EH (cell line): ENCODE measurements at regions not wholly inside any gene's neighbourhood (a gene's known extent, or its start where the extent isn't known, plus 50 kb on each side); places are given as distances from the start of the nearest gene placed in this dataset.
A peak's percentile ranks its signal among the peaks of the same experiment; 100 is the strongest.

ENCODE experiments used
- DNase-seq: peaks from one replicate; pipeline ENCODE4 v3.0.0-alpha.2; 2015; ENCODE audit warnings: low read depth

- no peak for DNase-seq
These were observed 320.9 kb upstream of the PRDM1 start for GRCh38 chr6:105765239-105765638.

- no peak for DNase-seq
These were observed 321.8 kb upstream of the PRDM1 start for GRCh38 chr6:105764315-105764714.

- DNase-seq, result no peak
These were observed 322.3 kb upstream of the PRDM1 start for GRCh38 chr6:105763866-105764265.

- DNase-seq, result no peak
These were observed 325.4 kb upstream of the PRDM1 start for GRCh38 chr6:105760746-105761145.

GRCh38 chr6:105759946-105760345 lies 326.2 kb upstream of the PRDM1 start:
- peak; percentile 85 for DNase-seq

GRCh38 chr6:105759015-105759414 lies 327.1 kb upstream of the PRDM1 start:
- no peak for DNase-seq

GRCh38 chr6:105757512-105758200 lies 328.5 kb upstream of the PRDM1 start:
- DNase-seq, result no peak

- no peak for DNase-seq
These were observed 330.3 kb upstream of the PRDM1 start for GRCh38 chr6:105755885-105756284.

- peak; percentile 79 for DNase-seq
These were observed 332.4 kb upstream of the PRDM1 start for GRCh38 chr6:105753620-105754211.

- DNase-seq, result no peak
These were observed 332.9 kb upstream of the PRDM1 start for GRCh38 chr6:105753207-105753606.

- DNase-seq, result no peak
These were observed 336.0 kb upstream of the PRDM1 start for GRCh38 chr6:105750089-105750488.

- peak; percentile 34 for DNase-seq
These were observed 337.4 kb upstream of the PRDM1 start for GRCh38 chr6:105748737-105749161.

GRCh38 chr6:105747823-105748405 lies 338.2 kb upstream of the PRDM1 start:
- DNase-seq, result no peak

- DNase-seq, result no peak
These were observed 339.6 kb upstream of the PRDM1 start for GRCh38 chr6:105746509-105746908.

GRCh38 chr6:105746130-105746505 lies 340.0 kb upstream of the PRDM1 start:
- no peak for DNase-seq

GRCh38 chr6:105745464-105746129 lies 340.5 kb upstream of the PRDM1 start:
- DNase-seq, result no peak

GRCh38 chr6:105744815-105745214 lies 341.3 kb upstream of the PRDM1 start:
- no peak for DNase-seq

- peak; percentile 62 for DNase-seq
These were observed 338.2 kb upstream of the PREP start for GRCh38 chr6:105740946-105741645.

GRCh38 chr6:105739764-105740163 lies 336.9 kb upstream of the PREP start:
- no peak for DNase-seq

- DNase-seq, result peak; percentile 55
These were observed 330.8 kb upstream of the PREP start for GRCh38 chr6:105733556-105734162.

GRCh38 chr6:105728995-105729394 lies 326.1 kb upstream of the PREP start:
- no peak for DNase-seq
